HEK293 (cell line): ENCODE measurements at regions not wholly inside any gene's neighbourhood (a gene's known extent, or its start where the extent isn't known, plus 50 kb on each side); places are given as distances from the start of the nearest gene placed in this dataset.

Experiments
- CTCF ChIP-seq: fragments of 450-650 bp; formaldehyde crosslinking; IDR thresholded peaks from 2 replicates; pipeline ENCODE4 v1.5.1; 2016; ENCODE audit warnings: missing biosample characterization, missing genetic modification characterization
- GLIS2 ChIP-seq: fragments of 450-650 bp; formaldehyde crosslinking; IDR thresholded peaks from 2 replicates; pipeline ENCODE4 v1.5.1; 2016; ENCODE audit warnings: missing biosample characterization, missing genetic modification characterization
- KLF8 ChIP-seq: fragments of 450-650 bp; formaldehyde crosslinking; IDR thresholded peaks from 2 replicates; pipeline ENCODE4 v1.5.1; 2016; ENCODE audit warnings: missing biosample characterization, missing genetic modification characterization
- PRDM1 ChIP-seq: fragments of 450-650 bp; formaldehyde crosslinking; IDR thresholded peaks from 2 replicates; pipeline ENCODE4; 2016; ENCODE audit warnings: missing biosample characterization, missing genetic modification characterization
- PRDM10 ChIP-seq: fragments of 450-650 bp; formaldehyde crosslinking; IDR thresholded peaks from 2 replicates; pipeline ENCODE4 v1.5.1; 2016; ENCODE audit warnings: missing biosample characterization, missing genetic modification characterization
- YY1 ChIP-seq: fragments of 450-650 bp; formaldehyde crosslinking; IDR thresholded peaks from 2 replicates; pipeline ENCODE4 v1.5.1; 2018; ENCODE audit warnings: missing biosample characterization, missing genetic modification characterization
- ZBTB26 ChIP-seq: fragments of 450-650 bp; formaldehyde crosslinking; optimal IDR thresholded peaks from 2 replicates; pipeline ENCODE3; 2016; ENCODE audit warnings: missing biosample characterization, mild to moderate bottlenecking, missing genetic modification characterization
- ZNF23 ChIP-seq: fragments of 450-650 bp; formaldehyde crosslinking; IDR thresholded peaks from 2 replicates; pipeline ENCODE4 v1.5.1; 2016; ENCODE audit warnings: missing biosample characterization, missing genetic modification characterization, borderline replicate concordance
- ZNF621 ChIP-seq: fragments of 450-650 bp; formaldehyde crosslinking; IDR thresholded peaks from 2 replicates; pipeline ENCODE4 v1.5.1; 2017; ENCODE audit warnings: missing biosample characterization, missing genetic modification characterization
- ZSCAN30 ChIP-seq: fragments of 450-650 bp; IDR thresholded peaks from 2 replicates; pipeline ENCODE4 v1.5.1; 2018; ENCODE audit warnings: missing biosample characterization, mild to moderate bottlenecking, missing genetic modification characterization, moderate library complexity
- TF ChIP-seq, protein P1 (sequence below): fragments of 450-650 bp; formaldehyde crosslinking; IDR thresholded peaks from 2 replicates; pipeline ENCODE4 v1.5.1; 2016; ENCODE audit warnings: missing biosample characterization, missing genetic modification characterization, borderline replicate concordance
- TF ChIP-seq, protein P2 (sequence below): fragments of 450-650 bp; formaldehyde crosslinking; IDR thresholded peaks from 2 replicates; pipeline ENCODE4 v1.5.1; 2016; ENCODE audit warnings: missing biosample characterization, missing genetic modification characterization

- TF ChIP-seq KLF8 (tag by site-specific recombination) (no peak), PRDM10 (tag by site-specific recombination) (no peak), PRDM1 (tag by site-specific recombination) (no peak), ZSCAN30 (no peak), ZNF621 (tag by site-specific recombination) (no peak), ZBTB26 (tag by site-specific recombination) (no peak), CTCF (tag by site-specific recombination) (no peak), ZNF23 (tag by site-specific recombination) (no peak), YY1 (tag by site-specific recombination) (no peak), GLIS2 (no peak)
- TF ChIP-seq, protein P1, sequence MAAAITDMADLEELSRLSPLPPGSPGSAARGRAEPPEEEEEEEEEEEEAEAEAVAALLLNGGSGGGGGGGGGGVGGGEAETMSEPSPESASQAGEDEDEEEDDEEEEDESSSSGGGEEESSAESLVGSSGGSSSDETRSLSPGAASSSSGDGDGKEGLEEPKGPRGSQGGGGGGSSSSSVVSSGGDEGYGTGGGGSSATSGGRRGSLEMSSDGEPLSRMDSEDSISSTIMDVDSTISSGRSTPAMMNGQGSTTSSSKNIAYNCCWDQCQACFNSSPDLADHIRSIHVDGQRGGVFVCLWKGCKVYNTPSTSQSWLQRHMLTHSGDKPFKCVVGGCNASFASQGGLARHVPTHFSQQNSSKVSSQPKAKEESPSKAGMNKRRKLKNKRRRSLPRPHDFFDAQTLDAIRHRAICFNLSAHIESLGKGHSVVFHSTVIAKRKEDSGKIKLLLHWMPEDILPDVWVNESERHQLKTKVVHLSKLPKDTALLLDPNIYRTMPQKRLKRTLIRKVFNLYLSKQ (tag by site-specific recombination) = no peak
- TF ChIP-seq, protein P2, sequence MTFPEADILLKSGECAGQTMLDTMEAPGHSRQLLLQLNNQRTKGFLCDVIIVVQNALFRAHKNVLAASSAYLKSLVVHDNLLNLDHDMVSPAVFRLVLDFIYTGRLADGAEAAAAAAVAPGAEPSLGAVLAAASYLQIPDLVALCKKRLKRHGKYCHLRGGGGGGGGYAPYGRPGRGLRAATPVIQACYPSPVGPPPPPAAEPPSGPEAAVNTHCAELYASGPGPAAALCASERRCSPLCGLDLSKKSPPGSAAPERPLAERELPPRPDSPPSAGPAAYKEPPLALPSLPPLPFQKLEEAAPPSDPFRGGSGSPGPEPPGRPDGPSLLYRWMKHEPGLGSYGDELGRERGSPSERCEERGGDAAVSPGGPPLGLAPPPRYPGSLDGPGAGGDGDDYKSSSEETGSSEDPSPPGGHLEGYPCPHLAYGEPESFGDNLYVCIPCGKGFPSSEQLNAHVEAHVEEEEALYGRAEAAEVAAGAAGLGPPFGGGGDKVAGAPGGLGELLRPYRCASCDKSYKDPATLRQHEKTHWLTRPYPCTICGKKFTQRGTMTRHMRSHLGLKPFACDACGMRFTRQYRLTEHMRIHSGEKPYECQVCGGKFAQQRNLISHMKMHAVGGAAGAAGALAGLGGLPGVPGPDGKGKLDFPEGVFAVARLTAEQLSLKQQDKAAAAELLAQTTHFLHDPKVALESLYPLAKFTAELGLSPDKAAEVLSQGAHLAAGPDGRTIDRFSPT (tag by site-specific recombination) = no peak
Observed at GRCh38 chr6:76789580-76789979, 673.7 kb downstream of the HTR1B start.
